ENCODE measurements at regions not wholly inside any gene's neighbourhood (a gene's known extent, or its start where the extent isn't known, plus 50 kb on each side); places are given as distances from the start of the nearest gene placed in this dataset.

DNA sequence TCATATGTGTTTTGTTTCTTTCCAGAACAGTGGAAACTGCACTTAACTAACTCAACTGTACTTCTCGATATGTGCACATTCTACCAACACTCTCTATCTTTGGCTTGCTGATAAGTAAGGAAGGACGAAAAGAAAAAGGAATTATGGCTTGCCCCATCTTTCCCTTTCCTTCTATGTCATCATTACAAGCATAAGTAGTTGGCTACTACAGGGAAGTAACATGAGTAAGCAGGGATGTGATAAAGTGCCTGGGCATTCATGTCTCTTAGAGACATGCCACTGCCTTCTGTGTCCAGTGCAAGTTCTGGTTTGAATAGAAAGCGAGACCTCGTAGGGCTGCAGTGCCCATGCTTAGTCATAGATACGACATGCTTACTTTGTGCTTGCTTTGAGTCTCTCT is 342.5 kb downstream of the ETS1 start:
- Histone ChIP-seq H3K27ac (no peak overlapping the region), H3K4me3 (no peak overlapping the region), H3K27me3 (no peaks in the 10 kb centered on the region), H3K36me3 (no peaks in the 10 kb centered on the region), H3K4me1 (no peaks in the 10 kb centered on the region), H3K9me3 (no peaks in the 10 kb centered on the region)
- intact Hi-C loops (cut with DNase I), result no loop called here
- TF ChIP-seq, protein P1, sequence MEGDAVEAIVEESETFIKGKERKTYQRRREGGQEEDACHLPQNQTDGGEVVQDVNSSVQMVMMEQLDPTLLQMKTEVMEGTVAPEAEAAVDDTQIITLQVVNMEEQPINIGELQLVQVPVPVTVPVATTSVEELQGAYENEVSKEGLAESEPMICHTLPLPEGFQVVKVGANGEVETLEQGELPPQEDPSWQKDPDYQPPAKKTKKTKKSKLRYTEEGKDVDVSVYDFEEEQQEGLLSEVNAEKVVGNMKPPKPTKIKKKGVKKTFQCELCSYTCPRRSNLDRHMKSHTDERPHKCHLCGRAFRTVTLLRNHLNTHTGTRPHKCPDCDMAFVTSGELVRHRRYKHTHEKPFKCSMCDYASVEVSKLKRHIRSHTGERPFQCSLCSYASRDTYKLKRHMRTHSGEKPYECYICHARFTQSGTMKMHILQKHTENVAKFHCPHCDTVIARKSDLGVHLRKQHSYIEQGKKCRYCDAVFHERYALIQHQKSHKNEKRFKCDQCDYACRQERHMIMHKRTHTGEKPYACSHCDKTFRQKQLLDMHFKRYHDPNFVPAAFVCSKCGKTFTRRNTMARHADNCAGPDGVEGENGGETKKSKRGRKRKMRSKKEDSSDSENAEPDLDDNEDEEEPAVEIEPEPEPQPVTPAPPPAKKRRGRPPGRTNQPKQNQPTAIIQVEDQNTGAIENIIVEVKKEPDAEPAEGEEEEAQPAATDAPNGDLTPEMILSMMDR (IDR thresholded peaks at IDR 0.05), result no peak
- TF ChIP-seq POLR2A (IDR thresholded peaks at IDR 0.05), result no peak
- DNase-seq, result no peak
- 88 to 91% methylated on average over 4 to 5 of the region's 5 CpGs for WGBS, 2 donors

DNA sequence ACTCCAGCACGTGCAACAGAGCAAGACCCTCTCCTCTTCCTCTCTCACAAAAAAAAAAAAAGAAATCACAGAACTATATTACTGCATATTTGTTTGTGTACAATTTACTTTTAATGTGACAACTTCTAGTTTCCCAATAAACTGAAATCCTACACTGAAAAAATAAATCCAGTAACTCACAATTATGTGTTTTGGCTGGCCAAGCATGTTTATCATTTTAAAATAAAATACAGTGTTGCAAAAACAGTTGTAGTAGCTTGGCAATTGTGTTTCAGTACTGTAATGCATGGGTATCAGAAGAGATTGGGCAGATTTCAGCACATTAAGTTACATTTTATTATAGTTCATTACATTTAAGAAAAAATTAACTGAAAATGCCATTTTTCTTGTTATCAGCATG is 344.9 kb downstream of the ETS1 start:
- WGBS, 2 donors, result 64 to 100% methylated on average over 1 of the region's 1 CpG
- TF ChIP-seq, protein P1 (IDR thresholded peaks at IDR 0.05), result no peak
- TF ChIP-seq POLR2A (IDR thresholded peaks at IDR 0.05), result no peak
- H3K4me1 ChIP-seq, result no peaks in the 10 kb centered on the region
- intact Hi-C loops (cut with DNase I), result no loop called here
- no peak overlapping the region for H3K27ac ChIP-seq
- H3K4me3 ChIP-seq, result no peak overlapping the region
- H3K9me3 ChIP-seq, result no peaks in the 10 kb centered on the region
- no peaks in the 10 kb centered on the region for H3K36me3 ChIP-seq
- H3K27me3 ChIP-seq, result no peaks in the 10 kb centered on the region
- DNase-seq, result no peak

DNA sequence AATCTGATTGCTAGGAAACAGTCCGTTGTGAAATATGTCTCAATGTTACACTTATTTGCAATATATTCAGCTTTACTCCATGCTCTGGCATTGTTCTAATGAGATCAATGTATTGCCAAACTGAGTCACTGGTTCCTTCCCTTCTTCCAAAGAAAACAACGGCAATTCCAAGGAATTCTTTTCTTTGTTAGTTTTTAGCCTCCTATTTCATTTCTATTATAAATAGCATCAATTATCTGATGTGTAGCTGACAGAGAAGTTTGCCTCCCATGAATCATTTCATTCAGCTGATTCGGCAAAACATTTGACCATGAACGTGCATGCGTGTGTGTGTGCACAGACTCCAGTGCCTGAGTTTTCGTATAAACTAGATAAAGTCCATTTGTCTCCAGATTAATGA is 346.8 kb downstream of the ETS1 start:
- no peak overlapping the region for H3K4me3 ChIP-seq
- intact Hi-C loops (cut with DNase I), result no loop called here
- no peak for DNase-seq
- no peaks in the 10 kb centered on the region for H3K27me3 ChIP-seq
- H3K4me1 ChIP-seq, result no peaks in the 10 kb centered on the region
- no peak overlapping the region for H3K27ac ChIP-seq
- H3K9me3 ChIP-seq, result no peaks in the 10 kb centered on the region
- 34 to 42% methylated on average over 6 of the region's 6 CpGs for WGBS, 2 donors
- no peaks in the 10 kb centered on the region for H3K36me3 ChIP-seq
- TF ChIP-seq POLR2A (IDR thresholded peaks at IDR 0.05), result no peak

DNA sequence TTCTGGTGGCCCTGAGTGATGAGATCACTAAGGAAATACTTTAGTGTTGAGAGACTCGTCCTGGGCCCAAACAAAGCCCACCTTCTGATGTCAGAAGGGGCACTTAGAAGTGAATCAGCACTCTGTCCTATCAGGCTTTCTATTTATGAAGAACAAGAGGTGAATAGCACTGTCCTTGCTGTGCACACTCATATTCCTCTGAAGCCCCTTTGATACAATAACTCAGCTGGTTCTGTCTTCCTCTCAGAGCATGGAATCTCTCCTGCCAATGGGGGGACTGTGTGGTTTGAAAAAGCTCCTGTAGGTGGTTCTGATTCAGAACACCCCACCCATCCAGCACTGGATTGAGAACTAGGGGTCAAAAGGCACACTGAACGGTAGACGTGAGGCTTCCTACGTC is 348.1 kb downstream of the ETS1 start:
- intact Hi-C loops (cut with DNase I), result no loop called here
- Histone ChIP-seq H3K27ac (no peak overlapping the region), H3K4me3 (no peak overlapping the region), H3K4me1 (no peaks in the 10 kb centered on the region), H3K27me3 (no peaks in the 10 kb centered on the region), H3K36me3 (no peaks in the 10 kb centered on the region), H3K9me3 (no peaks in the 10 kb centered on the region)
- TF ChIP-seq, protein P1 (IDR thresholded peaks at IDR 0.05), result no peak
- no peak for TF ChIP-seq POLR2A (IDR thresholded peaks at IDR 0.05)
- 82 to 83% methylated on average over 4 of the region's 4 CpGs for WGBS, 2 donors
- no peak for DNase-seq

DNA sequence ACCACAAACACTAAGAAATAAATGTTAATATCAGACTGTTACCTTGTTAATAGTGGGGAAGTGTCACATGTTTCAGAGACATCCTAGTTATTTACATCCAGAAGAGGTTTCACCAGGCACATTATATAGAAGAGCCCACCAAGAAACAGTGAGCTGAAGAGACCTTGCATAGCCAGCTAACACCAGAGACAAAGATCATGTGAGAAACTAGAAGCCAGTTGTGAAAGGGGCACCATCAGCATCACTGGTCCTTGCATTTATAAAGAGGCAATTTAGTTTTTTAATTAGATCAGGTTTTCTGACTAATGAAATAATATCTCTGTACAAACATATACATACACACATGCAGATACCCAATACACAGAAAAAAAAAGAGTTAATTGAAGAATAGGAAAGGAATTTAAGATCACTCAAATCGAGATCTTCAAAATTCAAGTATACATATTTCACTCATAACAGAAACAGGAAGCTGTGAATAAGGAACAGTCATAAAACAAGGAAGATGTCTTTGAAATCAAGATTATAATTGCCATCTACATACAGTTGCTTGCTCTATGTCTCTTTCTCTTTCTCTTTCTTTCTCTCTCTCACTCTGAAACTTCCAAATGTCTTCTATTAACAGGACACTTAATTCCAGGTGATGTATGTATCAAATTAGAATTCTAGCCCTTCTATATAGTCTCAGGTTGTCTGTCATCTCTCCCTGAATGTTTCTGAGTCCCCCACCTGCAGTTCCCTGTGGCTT is 348.7 kb downstream of the ETS1 start:
- Histone ChIP-seq H3K9me3 (no peaks in the 10 kb centered on the region), H3K4me1 (no peaks in the 10 kb centered on the region), H3K36me3 (no peaks in the 10 kb centered on the region), H3K27ac (no peak overlapping the region), H3K4me3 (no peak overlapping the region), H3K27me3 (no peaks in the 10 kb centered on the region)
- no peak for TF ChIP-seq POLR2A (IDR thresholded peaks at IDR 0.05)
- TF ChIP-seq, protein P1 (IDR thresholded peaks at IDR 0.05), result no peak
- DNase-seq, result no peak
- intact Hi-C loops (cut with DNase I), result no loop called here
- 38 to 54% methylated on average over 1 of the region's 1 CpG for WGBS, 2 donors
